GM23338 (cell line): ENCODE measurements at regions not wholly inside any gene's neighbourhood (a gene's known extent, or its start where the extent isn't known, plus 50 kb on each side); places are given as distances from the start of the nearest gene placed in this dataset.

Source experiments
- CREB1 ChIP-seq: fragments of 250-450 bp; sonication (Bioruptor Pico); IDR thresholded peaks from 2 replicates; pipeline ENCODE4 v1.5.0; 2020; ENCODE audit warnings: low read depth, mild to moderate bottlenecking, moderate library complexity
- EZH2 ChIP-seq: fragments of 200-600 bp; sonication (generic); IDR thresholded peaks from one replicate; pipeline ENCODE4 v1.8.0; 2017; ENCODE audit warnings: antibody characterized with exemption, mild to moderate bottlenecking, low read depth; ENCODE audit not compliant: unreplicated experiment
- EZH2phosphoT487 ChIP-seq: fragments of 200-600 bp; sonication (generic); IDR thresholded peaks from one replicate; pipeline ENCODE4 v1.8.1; 2018; ENCODE audit warnings: antibody characterized with exemption; ENCODE audit not compliant: unreplicated experiment
- JUNB ChIP-seq: IDR thresholded peaks from one replicate; pipeline ENCODE4 v1.6.1; 2016; ENCODE audit warnings: antibody characterized with exemption; ENCODE audit not compliant: unreplicated experiment
- NANOG ChIP-seq: IDR thresholded peaks from 2 replicates; pipeline ENCODE4 v1.6.1; 2016; ENCODE audit warnings: antibody characterized with exemption, borderline replicate concordance
- POLR2AphosphoS5 ChIP-seq: IDR thresholded peaks from 2 replicates; pipeline ENCODE4 v1.6.1; 2016; ENCODE audit warnings: antibody characterized with exemption, low read depth
- STAT1 ChIP-seq: IDR thresholded peaks from one replicate; pipeline ENCODE4 v1.6.1; 2016; ENCODE audit warnings: antibody characterized with exemption; ENCODE audit not compliant: unreplicated experiment
- ZNF114 ChIP-seq: fragments of 250-450 bp; sonication (Bioruptor Pico); IDR thresholded peaks from 2 replicates; pipeline ENCODE4 v1.5.0; 2020; ENCODE audit warnings: mild to moderate bottlenecking, moderate library complexity
- ZNF331 ChIP-seq: fragments of 250-450 bp; sonication (Bioruptor Pico); IDR thresholded peaks from 2 replicates; pipeline ENCODE4 v1.5.0; 2020; ENCODE audit warnings: low read depth, mild to moderate bottlenecking, moderate library complexity
- TF ChIP-seq, protein P1 (sequence below), 2 experiments: fragments of 200-600 bp in 1 of 2; sonication (generic) in 1 of 2; conservative IDR thresholded peaks; 2 replicates each; pipeline versions ENCODE4 v1.5.1 to v1.6.1; 2016 to 2017; ENCODE audit warnings: antibody characterized with exemption in 2 of 2, low read depth in 2 of 2, mild to moderate bottlenecking in 2 of 2, moderate library complexity in 1 of 2
- TF ChIP-seq, protein P2 (sequence below): IDR thresholded peaks from one replicate; pipeline ENCODE4 v1.6.1; 2018; ENCODE audit warnings: antibody characterized with exemption; ENCODE audit not compliant: unreplicated experiment
- TF ChIP-seq, protein P3 (sequence below): IDR thresholded peaks from 2 replicates; pipeline ENCODE4 v1.6.1; 2016; ENCODE audit warnings: antibody characterized with exemption
- TF ChIP-seq, protein P4 (sequence below): fragments of 250-450 bp; sonication (Bioruptor Pico); IDR thresholded peaks from 2 replicates; pipeline ENCODE4 v1.5.0; 2020; ENCODE audit warnings: mild to moderate bottlenecking, moderate library complexity

DNA sequence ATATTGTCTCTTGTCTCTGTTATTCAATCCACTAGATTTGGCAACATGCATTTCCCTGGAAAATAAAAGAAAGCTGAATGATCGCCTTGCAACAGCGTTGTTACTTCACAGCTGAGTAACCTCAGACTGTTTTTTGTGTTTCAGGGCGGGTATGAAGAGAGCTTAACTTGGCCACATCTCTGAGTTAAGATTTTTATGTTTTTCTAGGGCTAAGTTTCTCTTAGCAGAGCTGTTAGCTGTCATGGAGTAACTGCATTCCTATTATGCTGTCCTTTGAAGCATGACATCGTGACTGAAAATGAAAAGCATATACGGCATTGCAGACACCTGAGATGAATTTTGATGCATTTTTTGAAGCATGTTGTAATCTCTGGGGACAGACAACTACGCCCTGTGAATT, 1798.9 kb downstream of the PCDH7 start:
- TF ChIP-seq, protein P1, sequence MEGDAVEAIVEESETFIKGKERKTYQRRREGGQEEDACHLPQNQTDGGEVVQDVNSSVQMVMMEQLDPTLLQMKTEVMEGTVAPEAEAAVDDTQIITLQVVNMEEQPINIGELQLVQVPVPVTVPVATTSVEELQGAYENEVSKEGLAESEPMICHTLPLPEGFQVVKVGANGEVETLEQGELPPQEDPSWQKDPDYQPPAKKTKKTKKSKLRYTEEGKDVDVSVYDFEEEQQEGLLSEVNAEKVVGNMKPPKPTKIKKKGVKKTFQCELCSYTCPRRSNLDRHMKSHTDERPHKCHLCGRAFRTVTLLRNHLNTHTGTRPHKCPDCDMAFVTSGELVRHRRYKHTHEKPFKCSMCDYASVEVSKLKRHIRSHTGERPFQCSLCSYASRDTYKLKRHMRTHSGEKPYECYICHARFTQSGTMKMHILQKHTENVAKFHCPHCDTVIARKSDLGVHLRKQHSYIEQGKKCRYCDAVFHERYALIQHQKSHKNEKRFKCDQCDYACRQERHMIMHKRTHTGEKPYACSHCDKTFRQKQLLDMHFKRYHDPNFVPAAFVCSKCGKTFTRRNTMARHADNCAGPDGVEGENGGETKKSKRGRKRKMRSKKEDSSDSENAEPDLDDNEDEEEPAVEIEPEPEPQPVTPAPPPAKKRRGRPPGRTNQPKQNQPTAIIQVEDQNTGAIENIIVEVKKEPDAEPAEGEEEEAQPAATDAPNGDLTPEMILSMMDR (conservative IDR thresholded peaks at IDR 0.05; ENCODE audit: low read depth in 2 of 2) = no peak
- TF ChIP-seq EZH2phosphoT487 = no peak
- TF ChIP-seq, protein P2, sequence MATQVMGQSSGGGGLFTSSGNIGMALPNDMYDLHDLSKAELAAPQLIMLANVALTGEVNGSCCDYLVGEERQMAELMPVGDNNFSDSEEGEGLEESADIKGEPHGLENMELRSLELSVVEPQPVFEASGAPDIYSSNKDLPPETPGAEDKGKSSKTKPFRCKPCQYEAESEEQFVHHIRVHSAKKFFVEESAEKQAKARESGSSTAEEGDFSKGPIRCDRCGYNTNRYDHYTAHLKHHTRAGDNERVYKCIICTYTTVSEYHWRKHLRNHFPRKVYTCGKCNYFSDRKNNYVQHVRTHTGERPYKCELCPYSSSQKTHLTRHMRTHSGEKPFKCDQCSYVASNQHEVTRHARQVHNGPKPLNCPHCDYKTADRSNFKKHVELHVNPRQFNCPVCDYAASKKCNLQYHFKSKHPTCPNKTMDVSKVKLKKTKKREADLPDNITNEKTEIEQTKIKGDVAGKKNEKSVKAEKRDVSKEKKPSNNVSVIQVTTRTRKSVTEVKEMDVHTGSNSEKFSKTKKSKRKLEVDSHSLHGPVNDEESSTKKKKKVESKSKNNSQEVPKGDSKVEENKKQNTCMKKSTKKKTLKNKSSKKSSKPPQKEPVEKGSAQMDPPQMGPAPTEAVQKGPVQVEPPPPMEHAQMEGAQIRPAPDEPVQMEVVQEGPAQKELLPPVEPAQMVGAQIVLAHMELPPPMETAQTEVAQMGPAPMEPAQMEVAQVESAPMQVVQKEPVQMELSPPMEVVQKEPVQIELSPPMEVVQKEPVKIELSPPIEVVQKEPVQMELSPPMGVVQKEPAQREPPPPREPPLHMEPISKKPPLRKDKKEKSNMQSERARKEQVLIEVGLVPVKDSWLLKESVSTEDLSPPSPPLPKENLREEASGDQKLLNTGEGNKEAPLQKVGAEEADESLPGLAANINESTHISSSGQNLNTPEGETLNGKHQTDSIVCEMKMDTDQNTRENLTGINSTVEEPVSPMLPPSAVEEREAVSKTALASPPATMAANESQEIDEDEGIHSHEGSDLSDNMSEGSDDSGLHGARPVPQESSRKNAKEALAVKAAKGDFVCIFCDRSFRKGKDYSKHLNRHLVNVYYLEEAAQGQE = no peak
- no peak for TF ChIP-seq POLR2AphosphoS5
- no peak for TF ChIP-seq ZNF331 (CRISPR knock-in tag)
- TF ChIP-seq CREB1 (CRISPR knock-in tag) = no peak
- TF ChIP-seq, protein P3, sequence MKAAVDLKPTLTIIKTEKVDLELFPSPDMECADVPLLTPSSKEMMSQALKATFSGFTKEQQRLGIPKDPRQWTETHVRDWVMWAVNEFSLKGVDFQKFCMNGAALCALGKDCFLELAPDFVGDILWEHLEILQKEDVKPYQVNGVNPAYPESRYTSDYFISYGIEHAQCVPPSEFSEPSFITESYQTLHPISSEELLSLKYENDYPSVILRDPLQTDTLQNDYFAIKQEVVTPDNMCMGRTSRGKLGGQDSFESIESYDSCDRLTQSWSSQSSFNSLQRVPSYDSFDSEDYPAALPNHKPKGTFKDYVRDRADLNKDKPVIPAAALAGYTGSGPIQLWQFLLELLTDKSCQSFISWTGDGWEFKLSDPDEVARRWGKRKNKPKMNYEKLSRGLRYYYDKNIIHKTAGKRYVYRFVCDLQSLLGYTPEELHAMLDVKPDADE = no peak
- no peak for TF ChIP-seq EZH2
- TF ChIP-seq ZNF114 (CRISPR knock-in tag) = no peak
- TF ChIP-seq STAT1 = no peak
- TF ChIP-seq JUNB = no peak
- TF ChIP-seq, protein P4, sequence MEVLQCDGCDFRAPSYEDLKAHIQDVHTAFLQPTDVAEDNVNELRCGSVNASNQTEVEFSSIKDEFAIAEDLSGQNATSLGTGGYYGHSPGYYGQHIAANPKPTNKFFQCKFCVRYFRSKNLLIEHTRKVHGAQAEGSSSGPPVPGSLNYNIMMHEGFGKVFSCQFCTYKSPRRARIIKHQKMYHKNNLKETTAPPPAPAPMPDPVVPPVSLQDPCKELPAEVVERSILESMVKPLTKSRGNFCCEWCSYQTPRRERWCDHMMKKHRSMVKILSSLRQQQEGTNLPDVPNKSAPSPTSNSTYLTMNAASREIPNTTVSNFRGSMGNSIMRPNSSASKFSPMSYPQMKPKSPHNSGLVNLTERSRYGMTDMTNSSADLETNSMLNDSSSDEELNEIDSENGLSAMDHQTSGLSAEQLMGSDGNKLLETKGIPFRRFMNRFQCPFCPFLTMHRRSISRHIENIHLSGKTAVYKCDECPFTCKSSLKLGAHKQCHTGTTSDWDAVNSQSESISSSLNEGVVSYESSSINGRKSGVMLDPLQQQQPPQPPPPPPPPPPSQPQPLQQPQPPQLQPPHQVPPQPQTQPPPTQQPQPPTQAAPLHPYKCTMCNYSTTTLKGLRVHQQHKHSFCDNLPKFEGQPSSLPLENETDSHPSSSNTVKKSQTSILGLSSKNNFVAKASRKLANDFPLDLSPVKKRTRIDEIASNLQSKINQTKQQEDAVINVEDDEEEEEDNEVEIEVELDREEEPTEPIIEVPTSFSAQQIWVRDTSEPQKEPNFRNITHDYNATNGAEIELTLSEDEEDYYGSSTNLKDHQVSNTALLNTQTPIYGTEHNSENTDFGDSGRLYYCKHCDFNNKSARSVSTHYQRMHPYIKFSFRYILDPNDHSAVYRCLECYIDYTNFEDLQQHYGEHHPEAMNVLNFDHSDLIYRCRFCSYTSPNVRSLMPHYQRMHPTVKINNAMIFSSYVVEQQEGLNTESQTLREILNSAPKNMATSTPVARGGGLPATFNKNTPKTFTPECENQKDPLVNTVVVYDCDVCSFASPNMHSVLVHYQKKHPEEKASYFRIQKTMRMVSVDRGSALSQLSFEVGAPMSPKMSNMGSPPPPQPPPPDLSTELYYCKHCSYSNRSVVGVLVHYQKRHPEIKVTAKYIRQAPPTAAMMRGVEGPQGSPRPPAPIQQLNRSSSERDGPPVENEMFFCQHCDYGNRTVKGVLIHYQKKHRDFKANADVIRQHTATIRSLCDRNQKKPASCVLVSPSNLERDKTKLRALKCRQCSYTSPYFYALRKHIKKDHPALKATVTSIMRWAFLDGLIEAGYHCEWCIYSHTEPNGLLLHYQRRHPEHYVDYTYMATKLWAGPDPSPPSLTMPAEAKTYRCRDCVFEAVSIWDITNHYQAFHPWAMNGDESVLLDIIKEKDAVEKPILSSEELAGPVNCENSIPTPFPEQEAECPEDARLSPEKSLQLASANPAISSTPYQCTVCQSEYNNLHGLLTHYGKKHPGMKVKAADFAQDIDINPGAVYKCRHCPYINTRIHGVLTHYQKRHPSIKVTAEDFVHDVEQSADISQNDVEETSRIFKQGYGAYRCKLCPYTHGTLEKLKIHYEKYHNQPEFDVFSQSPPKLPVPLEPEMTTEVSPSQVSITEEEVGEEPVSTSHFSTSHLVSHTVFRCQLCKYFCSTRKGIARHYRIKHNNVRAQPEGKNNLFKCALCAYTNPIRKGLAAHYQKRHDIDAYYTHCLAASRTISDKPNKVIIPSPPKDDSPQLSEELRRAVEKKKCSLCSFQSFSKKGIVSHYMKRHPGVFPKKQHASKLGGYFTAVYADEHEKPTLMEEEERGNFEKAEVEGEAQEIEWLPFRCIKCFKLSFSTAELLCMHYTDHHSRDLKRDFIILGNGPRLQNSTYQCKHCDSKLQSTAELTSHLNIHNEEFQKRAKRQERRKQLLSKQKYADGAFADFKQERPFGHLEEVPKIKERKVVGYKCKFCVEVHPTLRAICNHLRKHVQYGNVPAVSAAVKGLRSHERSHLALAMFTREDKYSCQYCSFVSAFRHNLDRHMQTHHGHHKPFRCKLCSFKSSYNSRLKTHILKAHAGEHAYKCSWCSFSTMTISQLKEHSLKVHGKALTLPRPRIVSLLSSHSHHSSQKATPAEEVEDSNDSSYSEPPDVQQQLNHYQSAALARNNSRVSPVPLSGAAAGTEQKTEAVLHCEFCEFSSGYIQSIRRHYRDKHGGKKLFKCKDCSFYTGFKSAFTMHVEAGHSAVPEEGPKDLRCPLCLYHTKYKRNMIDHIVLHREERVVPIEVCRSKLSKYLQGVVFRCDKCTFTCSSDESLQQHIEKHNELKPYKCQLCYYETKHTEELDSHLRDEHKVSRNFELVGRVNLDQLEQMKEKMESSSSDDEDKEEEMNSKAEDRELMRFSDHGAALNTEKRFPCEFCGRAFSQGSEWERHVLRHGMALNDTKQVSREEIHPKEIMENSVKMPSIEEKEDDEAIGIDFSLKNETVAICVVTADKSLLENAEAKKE = no peak
- no peak for TF ChIP-seq NANOG
